GM21447 (cell line): ENCODE measurements at regions not wholly inside any gene's neighbourhood (a gene's known extent, or its start where the extent isn't known, plus 50 kb on each side); places are given as distances from the start of the nearest gene placed in this dataset.
"Not testable (repeated sequence)": the region's sequence is repeated elsewhere in the genome, so short reads cannot be mapped to it uniquely, and the experiment has no call there.

ENCODE experiments used
- ATAC-seq: cut with Tn5 transposase; IDR thresholded peaks from one replicate; pipeline ENCODE4 v1.9.1; 2021; ENCODE audit not compliant: unreplicated experiment

DNA sequence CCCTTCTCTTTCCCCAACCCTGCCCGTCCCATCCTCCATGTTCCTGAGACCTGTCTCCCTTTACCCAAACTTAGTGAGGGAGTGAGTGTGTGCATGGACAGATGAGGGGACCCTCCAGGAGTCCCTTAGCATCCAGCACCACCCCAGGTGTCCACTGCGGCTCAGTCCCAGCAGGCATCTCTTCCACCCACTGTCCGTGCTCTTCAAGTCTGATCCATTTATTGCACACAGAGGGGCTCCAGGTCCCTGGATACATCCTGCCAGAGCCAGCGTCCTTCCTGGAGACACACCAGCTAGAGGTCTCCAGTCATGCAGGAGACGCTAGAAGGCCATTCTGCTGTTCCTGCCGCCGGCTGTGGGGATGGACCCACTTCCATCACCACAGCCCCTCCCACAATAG lies 239.2 kb downstream of the ADGRD1 start:
- ATAC-seq, result no peak

DNA sequence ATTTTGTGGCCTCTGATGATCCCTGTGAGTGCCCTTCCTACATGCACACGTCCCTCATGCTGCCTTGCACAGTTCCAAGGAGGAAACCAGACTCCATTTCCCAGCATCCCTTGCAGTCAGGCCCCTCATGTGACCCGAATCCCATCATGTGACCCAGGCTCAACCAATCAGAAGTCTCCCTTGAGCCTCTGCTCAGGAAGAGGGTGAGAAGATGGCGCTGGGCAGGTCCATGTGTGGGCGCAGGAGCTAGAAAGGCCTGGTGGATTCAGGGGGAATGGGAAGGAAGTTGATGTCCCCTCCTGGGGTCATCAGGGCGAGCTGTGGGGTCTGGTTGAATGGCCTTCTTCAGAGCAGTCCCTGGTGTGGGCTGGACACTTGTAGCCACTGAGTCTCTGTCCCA lies 240.5 kb downstream of the ADGRD1 start:
- no peak for ATAC-seq

DNA sequence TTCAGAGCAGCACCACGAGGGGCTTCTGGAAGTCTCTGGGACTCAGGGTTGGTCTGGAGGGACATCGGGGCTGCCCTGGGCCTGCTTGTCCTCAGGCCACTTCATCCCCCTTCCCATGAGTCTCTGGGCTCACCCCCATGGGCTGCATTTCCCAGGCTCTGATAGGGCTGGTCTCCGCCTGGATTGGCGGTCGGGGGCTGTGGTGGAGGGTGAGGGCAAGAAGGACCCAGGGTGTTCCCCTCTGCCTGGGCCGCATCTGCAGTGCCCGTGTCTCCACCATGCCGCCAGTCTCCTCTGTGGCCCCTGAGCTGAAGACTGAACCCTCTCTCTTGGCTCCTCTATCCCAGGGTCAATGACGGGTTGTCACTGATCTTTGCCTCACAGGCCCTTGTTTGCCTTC lies 242.1 kb downstream of the ADGRD1 start:
- no peak for ATAC-seq

DNA sequence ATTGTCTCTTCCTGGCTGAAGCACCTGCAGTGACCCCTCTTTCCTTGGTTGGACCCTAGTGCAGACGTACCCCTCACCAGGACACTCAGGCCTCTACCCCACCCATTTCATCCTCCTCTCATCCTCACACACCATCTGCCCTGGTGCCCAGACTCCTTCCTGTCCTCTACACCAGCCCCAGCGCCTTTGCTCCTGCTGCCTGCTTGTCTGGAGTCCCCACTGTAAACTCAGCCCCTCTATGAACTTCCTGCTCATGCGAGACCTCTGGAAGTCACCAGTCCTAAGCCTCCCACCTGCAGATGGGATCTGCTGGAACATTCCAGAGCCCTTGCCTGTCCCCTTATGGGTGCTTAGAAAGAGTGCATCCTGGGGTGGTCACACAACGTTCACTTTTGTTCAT lies 242.5 kb downstream of the ADGRD1 start:
- no peak for ATAC-seq

DNA sequence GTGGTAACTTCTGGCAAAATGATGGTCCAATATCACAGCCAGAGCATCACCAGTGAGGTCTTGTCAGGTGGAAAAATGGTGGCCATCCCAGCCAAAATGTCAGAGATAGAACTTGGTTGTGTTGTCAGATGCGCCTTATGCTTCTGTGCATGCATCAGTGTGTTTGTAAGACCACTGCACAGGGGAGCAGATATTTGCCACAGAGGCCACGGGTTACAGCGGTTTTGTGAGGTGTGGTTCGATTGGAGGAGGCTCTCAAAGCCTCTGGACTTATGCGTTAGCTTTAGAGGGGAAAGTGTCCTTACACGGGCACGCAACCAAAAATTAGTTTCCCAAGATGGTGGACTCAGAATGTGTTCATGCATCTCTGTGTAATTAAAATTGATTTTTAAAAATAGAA lies 243.8 kb downstream of the ADGRD1 start:
- ATAC-seq, result no peak

DNA sequence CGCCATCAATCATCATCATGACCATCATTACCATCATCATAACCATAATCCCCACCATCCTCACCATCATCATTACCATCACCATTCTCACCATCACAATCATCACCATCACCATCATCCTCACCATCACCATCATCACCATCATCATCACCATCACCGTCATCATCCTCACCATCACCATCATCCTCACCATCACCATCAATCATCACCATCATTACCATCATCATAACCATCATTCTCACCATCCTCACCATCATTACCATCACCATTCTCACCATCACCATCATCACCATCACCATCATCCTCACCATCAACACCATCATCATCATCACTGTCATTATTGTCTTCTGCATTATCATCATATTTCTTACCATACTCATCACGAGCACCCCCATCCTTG lies 245.5 kb downstream of the ADGRD1 start:
- no peak for ATAC-seq

DNA sequence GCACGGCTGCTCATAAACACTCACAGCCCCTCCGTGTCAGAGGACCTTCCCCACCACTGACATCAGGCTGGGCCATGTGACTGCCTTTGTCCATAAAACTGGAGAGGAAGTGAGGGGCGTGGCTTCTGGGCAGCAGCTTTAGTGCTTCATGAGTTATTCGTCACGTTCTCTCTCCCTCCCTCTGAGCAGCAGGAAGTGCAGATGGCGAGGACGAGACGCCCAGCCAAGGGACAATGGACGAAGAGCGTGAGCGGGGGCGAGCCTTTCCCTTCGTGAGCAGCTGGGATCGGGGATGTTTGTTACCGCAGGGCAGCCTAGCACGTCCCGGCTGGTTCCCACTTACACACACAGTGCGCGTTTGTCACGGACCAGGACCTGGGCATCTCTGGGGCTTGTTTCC lies 248.2 kb downstream of the ADGRD1 start:
- ATAC-seq, result not testable (repeated sequence)

DNA sequence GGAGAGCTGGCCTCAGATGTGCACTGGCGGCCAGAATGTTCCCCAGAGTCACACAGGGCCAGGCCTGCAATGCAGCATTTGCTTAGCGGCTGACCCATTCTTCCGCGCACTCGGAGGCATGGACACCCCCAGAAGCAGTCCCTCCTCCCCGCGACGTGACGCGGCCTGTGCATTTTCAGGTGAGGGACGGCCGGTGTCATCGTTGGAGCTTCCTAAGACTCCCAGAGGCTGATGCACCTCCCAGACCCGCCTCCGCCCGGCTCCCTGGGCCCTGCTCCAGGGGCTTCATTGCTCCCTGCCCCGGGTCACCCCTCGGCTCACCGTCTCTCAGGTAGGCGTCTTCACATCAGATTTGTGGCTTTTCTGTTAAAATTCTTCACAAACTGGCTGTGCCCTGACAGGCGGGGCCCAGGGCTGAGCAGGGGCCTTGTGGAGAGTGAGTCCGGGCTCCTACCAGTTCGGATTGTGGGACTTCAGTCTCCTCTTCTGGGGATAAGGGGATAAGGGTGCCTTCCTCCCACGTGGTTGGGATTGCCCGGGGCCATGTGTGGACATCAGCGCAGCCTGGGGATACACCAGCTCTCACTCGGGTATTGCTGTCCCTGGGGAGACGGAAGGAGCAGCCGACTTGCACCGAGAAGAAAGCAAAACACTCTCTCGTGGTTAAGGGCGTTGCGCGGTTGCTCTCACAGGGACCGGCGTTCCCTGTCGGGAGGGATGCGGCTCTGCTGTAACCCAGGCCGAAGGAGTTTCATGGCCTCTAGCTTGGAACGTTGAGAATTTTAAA lies 249.1 kb downstream of the ADGRD1 start:
- ATAC-seq, result no peak

DNA sequence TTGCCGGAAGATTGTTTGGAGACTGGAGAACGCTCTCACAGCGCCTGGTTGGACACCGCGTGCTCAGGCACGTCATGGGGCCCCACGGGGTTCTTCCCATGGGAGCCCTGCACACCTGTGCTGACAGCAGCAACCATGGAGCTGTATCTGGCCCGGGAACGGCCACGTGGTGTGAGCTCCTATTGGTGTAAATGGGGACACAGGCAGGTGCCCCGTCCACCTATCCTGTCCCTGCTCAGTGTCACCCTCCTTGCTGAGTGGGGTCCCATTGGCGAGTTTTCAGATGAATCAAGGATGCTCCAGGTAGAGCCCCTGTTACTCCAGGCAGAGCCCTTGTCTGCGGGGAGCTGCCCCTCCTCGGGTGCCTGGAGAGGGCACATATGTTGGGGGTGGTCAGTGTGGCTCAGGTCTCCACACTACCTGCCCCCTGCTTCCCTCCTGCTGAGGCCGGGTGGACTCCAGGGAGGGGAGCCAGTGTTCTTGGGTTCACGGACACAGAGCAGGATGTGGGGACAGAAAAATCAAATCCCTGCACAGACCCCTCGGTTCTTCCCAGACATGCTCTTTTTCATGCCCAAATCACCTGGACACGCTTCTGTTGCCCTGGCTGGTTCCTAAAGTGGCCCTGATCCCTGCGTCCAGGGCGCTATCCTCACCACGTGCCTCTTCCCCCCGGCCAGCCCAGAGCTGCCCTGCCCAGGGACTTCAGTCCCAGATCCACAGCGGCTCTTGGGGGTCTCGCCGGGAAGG lies 250.1 kb downstream of the ADGRD1 start:
- no peak for ATAC-seq

DNA sequence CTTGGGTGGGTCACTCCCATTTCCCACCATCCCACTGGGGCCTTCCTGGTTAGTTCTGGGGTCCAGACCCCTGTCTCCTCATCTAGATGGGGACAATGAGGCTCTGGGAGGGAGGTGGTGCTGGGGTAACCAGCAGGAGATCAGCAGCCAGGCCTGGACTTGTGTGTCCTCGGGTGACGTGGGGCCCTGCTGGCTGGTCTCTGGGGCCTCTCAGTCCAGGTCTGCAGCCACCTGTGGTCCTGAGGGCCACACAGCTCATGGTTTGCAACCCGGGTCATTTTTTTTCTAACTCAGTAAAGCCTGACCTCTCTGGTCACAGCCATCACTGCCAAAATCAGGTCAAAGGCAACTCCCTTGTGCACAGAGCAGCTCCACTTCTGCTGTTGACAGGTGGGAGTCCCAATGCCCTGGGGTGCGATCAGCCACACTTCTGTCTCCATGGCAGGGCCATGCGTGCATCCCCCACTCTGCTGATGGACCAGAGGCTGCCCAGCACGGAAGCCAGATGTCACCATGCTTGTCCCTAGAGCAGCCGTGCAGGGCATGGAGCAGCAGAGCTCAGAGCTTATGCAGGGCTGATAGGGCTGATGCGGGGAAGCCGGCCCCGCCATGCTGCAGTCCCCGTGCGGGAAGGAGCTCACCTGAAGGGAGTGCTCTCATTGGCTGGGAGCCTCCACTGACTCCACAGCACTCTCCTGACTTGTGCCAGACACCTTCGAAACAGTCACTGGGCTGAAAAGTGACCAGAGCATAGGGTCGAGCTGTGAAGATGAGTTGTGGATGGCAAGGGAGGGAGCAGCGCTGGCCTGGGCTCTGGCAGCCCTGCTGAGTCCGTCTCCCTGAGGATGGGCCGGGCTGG lies 250.9 kb downstream of the ADGRD1 start:
- no peak for ATAC-seq

DNA sequence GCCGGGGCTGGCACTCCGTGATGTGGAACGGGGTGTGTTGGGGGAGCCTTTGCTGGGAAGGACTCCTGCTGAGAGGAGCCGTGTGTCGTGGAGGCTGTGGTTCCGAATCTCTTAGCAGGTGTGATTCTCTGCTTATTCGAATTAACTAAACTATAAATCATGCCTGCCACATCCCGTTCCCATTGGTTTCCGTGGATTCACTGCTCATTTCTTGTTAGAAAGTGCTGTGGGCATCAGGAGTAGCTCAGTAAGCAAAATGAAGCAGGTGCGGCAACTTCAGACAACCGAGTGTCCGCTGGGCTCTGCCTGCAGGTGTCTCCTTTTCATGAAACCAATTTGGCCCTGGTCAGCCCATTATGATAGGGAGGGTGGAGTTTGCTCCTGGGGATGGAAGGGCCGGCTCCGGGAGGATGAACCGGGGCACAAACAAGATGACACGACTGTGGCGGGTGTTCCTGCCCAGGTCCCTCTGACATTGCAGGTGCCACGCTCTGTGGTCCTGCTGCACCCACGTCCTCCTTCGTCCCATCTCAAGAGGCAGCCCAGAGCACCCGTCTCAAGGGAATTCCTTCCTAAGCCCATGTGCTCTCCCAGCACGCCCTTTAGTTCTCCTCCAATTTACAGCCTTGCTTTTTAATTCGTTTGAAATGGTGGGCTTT lies 251.7 kb downstream of the ADGRD1 start:
- ATAC-seq, result not testable (repeated sequence)

DNA sequence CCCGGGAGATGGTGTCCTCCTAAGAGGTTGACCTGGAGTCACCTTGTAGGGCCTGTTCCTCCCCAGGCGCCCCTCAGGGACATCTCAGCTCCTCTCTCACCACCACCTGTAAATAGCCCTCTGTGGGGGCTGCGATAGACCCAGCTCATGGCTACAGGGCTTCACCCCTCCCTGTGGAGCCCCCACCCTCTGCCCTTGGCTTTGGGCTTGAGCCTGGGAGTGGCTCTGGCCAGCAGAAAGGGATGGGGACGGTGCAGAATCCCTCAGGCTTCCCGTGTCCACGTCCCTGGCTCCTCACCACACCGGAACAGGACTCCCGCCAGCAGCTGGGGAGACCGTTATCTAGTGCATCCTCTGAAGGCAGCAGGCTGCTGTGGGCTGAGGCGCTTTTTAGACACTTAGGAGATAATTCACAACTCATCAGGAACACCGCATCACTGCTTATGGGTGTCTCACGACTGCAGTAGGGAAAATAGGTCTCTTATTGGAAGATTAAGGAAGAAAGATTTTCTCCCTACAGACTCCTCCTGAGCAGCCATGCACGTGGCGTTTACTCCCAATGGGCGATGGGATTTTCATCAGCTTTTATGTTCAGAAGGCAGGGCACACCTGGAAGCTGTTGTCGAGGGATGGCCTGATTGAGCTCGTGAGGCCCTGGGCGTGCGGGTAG lies 253.1 kb downstream of the ADGRD1 start:
- not testable (repeated sequence) for ATAC-seq

DNA sequence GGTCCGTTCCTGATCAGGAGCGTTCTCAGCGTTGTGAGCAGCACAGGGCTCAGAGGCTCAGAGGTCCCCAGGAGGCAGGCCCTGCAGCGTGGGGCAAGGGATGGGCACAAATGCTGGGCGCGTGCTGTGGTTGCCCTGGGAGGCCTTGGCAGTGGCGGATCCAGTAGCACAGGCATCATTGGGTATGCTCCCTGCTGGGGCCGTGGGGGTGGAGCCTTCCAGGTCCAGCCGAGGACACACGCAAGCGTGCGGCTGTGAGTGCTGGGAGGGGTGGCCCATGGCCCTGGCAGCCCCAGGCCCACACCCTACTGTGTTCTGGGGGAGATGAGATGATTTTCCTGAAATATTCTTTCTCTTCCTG lies 253.6 kb downstream of the ADGRD1 start:
- ATAC-seq, result not testable (repeated sequence)

DNA sequence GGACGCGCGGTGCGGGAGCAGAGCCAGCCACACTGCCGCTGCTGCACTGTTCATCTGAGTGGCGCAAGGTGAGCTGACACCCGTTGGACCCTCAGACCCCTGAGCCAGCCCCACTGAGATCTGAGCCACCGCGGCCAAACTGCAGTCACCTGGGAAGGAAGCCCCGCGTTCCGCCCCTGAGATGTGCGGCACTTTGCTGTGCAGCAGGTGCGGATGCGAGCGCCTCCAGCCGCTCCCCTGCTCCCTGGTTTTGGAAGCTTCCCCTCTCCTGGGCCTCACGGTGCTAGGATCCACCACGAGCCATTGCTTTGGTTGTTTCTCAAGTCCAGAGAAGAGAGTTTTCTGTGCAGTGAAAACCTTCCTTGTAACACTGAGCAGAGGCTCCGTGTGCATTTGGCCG lies 254.1 kb downstream of the ADGRD1 start:
- ATAC-seq, result not testable (repeated sequence)

DNA sequence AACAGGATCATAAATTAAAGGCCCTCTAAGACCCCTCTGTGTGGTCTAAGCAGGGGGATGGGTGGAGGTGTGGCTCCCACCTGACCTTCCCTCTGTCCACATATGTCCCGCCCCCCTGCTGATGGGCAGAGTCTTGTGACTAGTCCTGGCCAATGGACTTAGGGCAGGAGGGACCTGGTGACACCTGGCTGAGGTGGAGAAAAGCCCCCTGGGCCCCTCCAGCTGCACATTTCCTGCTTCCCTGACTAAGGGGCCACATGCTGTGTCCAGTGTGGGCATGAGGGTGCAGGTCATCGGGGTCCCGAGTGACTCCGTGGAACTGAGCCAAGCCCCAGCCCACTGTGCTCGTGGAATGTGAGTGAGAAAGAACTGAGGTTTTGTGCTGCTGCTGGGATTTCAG lies 254.7 kb downstream of the ADGRD1 start:
- ATAC-seq, result no peak

DNA sequence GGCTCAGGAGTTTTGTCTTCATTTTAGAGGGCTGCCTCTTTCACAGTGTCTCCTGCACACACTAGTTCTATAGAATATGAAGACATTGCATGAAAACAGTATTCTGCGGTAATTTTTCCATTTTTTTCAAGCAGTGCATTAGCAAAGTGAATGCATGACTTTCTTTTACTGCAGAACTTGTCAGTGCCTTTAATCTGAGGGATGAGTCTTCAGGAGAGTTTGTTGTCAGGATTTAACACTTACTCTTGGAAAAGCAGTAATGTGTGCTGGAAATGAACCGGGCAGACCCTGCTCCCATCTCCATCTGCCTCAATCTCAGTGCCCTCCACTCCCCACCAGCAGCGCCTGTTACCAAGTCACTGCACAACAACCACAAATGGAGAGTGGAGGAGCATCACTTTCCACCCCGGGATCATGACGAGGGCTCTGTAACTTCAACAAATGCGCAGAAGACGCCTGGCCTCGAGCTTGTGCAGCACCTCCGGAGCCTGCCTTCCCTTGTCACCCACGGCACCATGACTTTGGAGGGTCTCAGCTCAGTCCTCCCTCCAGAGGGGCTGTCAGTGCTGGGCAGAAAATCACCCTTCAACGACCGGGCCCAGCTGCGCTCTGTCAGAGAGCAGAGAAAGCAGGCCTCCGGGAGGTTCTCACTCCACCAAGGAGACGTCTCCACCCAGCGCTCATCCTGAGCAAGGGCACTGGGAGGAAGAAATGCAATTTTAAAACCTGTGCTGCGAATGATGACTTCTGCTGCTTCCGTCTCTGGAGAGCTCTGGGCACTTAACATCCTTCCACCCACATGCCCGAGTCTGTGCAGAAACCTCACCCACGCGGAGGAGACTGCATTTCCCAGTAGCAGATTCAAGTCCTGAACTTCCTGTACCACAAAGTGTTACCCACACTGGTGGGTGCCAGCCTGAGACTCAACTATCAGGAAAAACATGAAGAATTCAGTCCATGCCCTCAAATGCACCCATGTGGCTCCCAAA lies 255.7 kb downstream of the ADGRD1 start:
- no peak for ATAC-seq

DNA sequence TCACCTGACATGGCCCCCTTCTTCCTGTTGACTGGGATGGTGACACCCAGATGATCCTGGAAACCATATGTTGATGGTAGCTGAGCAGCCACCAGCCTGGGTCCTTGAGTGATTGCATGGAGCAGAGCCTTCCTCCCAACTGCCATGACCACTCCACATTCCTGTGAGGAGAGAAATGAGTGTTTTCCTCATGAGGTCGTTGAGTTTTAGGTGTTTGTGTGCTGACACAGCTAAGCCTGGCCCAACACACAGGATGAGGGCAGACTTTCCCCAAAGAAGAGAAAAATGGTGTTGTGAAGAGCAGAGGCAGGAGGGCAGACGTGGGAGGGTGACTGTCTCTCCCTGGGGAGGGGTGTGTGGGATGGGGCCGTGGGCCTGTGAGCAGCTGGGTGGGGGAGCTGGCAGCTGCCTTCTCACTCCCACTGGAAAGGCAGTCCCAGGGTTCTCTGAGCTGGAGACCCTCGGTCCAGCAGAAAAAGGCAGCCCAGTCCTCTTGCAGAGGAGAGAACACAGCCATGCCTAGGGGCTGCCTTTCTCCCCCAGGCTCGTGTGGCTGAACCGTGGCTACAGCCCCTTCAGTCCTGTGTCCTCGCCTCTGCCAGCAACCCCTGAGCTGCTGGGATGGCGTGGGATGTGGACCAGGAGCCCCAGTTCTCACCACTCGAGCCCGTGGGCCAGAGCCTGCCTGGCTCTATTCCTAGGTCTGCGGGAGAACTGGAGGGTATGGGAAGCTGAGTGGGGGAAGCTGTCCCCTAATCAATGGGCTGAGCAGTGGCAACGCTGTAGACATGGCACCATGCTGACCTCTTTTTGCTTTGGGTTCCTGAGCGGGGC lies 257.0 kb downstream of the ADGRD1 start:
- ATAC-seq, result no peak

DNA sequence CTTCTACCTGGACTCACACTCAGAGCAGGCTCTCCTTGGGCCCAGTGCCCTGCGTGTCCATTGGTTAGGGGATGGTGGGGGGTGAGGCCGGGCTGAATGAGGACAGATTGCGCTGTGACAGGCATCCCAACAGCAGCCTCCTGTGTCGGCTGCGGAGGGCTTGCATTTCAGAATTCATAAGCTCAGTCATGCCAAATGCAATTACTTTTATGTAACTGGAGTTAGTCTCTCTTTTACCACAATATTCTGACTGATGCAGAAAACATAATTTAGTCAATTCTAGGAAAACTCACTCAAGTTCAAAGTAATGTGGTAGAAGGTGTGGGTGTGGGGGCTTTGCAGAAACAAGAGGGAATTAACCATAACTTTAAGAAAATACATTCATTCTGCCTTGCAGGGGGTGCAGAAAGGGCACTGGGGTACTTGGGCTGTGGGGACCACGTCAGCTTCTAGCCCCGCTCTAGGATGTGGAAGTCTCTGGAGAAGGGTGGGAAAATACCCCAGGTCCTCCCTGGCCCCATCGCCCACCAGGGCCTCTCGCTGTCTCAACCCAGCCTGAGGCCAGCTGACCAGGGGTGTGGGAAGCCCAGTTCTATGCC lies 257.7 kb downstream of the ADGRD1 start:
- no peak for ATAC-seq
